HG02759 (cell line): ENCODE measurements at regions not wholly inside any gene's neighbourhood (a gene's known extent, or its start where the extent isn't known, plus 50 kb on each side); places are given as distances from the start of the nearest gene placed in this dataset.
"Not testable (repeated sequence)": the region's sequence is repeated elsewhere in the genome, so short reads cannot be mapped to it uniquely, and the experiment has no call there.

Source experiments
- ATAC-seq: cut with Tn5 transposase; IDR thresholded peaks from one replicate; pipeline ENCODE4 v1.9.1; 2021; ENCODE audit warnings: mild to moderate bottlenecking, moderate library complexity; ENCODE audit not compliant: unreplicated experiment

GRCh38 chr14:105635560-105635959, 109.2 kb downstream of the TMEM121 start:
- no peak for ATAC-seq

GRCh38 chr14:105636021-105636420, 109.6 kb downstream of the TMEM121 start:
- ATAC-seq, result not testable (repeated sequence)

- ATAC-seq, result no peak
These were observed 110.6 kb downstream of the TMEM121 start for GRCh38 chr14:105636935-105637334.

GRCh38 chr14:105637345-105637744, 111.0 kb downstream of the TMEM121 start:
- not testable (repeated sequence) for ATAC-seq

GRCh38 chr14:105639969-105640931, 113.9 kb downstream of the TMEM121 start:
- not testable (repeated sequence) for ATAC-seq

- no peak for ATAC-seq
These were observed 114.9 kb downstream of the TMEM121 start for GRCh38 chr14:105641075-105641937.

- ATAC-seq, result not testable (repeated sequence)
These were observed 115.6 kb downstream of the TMEM121 start for GRCh38 chr14:105641951-105642350.

- ATAC-seq, result not testable (repeated sequence)
These were observed 116.1 kb downstream of the TMEM121 start for GRCh38 chr14:105642486-105642885.

GRCh38 chr14:105643406-105644052, 117.1 kb downstream of the TMEM121 start:
- ATAC-seq, result not testable (repeated sequence)

- not testable (repeated sequence) for ATAC-seq
These were observed 117.7 kb downstream of the TMEM121 start for GRCh38 chr14:105644053-105644435.

GRCh38 chr14:105644457-105644856, 118.1 kb downstream of the TMEM121 start:
- ATAC-seq, result not testable (repeated sequence)

GRCh38 chr14:105644891-105645290, 118.5 kb downstream of the TMEM121 start:
- not testable (repeated sequence) for ATAC-seq

GRCh38 chr14:105645389-105645788, 119.0 kb downstream of the TMEM121 start:
- ATAC-seq, result not testable (repeated sequence)

GRCh38 chr14:105646175-105646574, 119.8 kb downstream of the TMEM121 start:
- ATAC-seq, result no peak

- not testable (repeated sequence) for ATAC-seq
These were observed 120.4 kb downstream of the TMEM121 start for GRCh38 chr14:105646711-105647281.

- not testable (repeated sequence) for ATAC-seq
These were observed 121.0 kb downstream of the TMEM121 start for GRCh38 chr14:105647426-105647783.

GRCh38 chr14:105647784-105648608, 121.6 kb downstream of the TMEM121 start:
- ATAC-seq, result no peak

GRCh38 chr14:105648609-105649535, 122.5 kb downstream of the TMEM121 start:
- ATAC-seq, result not testable (repeated sequence)

GRCh38 chr14:105652317-105652716, 125.9 kb downstream of the TMEM121 start:
- ATAC-seq, result not testable (repeated sequence)
